ENCODE measurements at regions not wholly inside any gene's neighbourhood (a gene's known extent, or its start where the extent isn't known, plus 50 kb on each side); places are given as distances from the start of the nearest gene placed in this dataset.

DNA sequence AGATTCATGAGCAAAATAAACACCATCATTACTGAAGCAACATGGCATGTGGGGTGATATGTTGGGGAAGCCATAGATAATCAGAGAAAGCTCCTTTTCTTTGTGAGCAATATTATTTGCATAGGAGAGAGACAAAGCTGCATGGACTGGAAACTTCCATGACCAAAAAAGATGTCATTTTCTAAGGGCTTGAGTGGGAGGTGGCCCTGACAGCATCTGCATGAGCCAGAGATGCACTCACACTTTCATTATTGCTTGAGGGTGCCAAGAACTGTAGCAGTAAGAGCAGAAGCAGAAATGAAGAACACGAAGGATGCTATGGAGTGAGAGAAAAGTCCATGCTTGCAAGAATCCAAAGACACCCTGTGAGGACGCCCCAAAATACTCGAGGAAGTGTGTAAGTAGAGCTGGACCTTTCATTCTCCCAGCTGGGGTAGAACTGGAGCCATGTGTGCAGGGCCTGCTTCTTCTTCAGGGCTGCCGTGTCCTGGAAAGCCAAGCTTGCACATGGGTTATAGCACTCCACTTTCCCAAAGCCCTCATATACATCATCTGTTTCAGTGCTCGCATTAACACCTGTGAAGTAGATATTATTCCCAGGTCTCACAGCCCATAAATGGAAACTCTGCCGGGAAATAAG is 851.2 kb downstream of the DHX35 start:
- TF ChIP-seq ATF1 (CRISPR knock-in tag; IDR thresholded peaks at IDR 0.05): no peak
- TF ChIP-seq, protein P1, sequence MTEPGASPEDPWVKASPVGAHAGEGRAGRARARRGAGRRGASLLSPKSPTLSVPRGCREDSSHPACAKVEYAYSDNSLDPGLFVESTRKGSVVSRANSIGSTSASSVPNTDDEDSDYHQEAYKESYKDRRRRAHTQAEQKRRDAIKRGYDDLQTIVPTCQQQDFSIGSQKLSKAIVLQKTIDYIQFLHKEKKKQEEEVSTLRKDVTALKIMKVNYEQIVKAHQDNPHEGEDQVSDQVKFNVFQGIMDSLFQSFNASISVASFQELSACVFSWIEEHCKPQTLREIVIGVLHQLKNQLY (CRISPR knock-in tag; IDR thresholded peaks at IDR 0.05): no peak
- TF ChIP-seq, protein P2, sequence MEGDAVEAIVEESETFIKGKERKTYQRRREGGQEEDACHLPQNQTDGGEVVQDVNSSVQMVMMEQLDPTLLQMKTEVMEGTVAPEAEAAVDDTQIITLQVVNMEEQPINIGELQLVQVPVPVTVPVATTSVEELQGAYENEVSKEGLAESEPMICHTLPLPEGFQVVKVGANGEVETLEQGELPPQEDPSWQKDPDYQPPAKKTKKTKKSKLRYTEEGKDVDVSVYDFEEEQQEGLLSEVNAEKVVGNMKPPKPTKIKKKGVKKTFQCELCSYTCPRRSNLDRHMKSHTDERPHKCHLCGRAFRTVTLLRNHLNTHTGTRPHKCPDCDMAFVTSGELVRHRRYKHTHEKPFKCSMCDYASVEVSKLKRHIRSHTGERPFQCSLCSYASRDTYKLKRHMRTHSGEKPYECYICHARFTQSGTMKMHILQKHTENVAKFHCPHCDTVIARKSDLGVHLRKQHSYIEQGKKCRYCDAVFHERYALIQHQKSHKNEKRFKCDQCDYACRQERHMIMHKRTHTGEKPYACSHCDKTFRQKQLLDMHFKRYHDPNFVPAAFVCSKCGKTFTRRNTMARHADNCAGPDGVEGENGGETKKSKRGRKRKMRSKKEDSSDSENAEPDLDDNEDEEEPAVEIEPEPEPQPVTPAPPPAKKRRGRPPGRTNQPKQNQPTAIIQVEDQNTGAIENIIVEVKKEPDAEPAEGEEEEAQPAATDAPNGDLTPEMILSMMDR (IDR thresholded peaks at IDR 0.05): no peak
- no peak for TF ChIP-seq NR2C2 (CRISPR knock-in tag; IDR thresholded peaks at IDR 0.05)

Measured in WTC11 (cell line).